ENCODE measurements at regions not wholly inside any gene's neighbourhood (a gene's known extent, or its start where the extent isn't known, plus 50 kb on each side); places are given as distances from the start of the nearest gene placed in this dataset.

DNA sequence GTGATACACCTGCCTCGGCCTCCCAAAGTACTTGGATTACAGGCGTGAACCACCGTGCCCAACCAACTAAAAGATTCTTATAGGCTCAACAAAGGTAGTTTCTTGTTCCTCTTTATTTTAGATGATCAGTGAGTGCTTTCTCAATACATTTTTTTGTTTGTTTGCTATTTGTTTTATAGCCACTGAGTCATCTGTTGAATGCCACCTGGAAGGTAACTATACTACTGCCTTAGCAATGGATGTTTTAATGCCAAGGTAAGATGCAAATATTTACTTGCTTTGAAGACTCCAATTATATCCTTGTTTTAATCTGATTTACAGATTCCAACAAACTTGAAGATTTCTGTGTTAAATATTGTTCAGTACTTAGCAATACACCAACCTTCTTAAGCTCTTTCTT lies 2807.4 kb upstream of the PCDH20 start:
- TF ChIP-seq, protein P1, sequence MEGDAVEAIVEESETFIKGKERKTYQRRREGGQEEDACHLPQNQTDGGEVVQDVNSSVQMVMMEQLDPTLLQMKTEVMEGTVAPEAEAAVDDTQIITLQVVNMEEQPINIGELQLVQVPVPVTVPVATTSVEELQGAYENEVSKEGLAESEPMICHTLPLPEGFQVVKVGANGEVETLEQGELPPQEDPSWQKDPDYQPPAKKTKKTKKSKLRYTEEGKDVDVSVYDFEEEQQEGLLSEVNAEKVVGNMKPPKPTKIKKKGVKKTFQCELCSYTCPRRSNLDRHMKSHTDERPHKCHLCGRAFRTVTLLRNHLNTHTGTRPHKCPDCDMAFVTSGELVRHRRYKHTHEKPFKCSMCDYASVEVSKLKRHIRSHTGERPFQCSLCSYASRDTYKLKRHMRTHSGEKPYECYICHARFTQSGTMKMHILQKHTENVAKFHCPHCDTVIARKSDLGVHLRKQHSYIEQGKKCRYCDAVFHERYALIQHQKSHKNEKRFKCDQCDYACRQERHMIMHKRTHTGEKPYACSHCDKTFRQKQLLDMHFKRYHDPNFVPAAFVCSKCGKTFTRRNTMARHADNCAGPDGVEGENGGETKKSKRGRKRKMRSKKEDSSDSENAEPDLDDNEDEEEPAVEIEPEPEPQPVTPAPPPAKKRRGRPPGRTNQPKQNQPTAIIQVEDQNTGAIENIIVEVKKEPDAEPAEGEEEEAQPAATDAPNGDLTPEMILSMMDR (IDR thresholded peaks at IDR 0.05; ENCODE audit: insufficient read depth, missing control alignments): no peak
- FAIRE-seq: no peak
- DNase-seq (ENCODE audit: insufficient read length, low spot score): no peak

DNA sequence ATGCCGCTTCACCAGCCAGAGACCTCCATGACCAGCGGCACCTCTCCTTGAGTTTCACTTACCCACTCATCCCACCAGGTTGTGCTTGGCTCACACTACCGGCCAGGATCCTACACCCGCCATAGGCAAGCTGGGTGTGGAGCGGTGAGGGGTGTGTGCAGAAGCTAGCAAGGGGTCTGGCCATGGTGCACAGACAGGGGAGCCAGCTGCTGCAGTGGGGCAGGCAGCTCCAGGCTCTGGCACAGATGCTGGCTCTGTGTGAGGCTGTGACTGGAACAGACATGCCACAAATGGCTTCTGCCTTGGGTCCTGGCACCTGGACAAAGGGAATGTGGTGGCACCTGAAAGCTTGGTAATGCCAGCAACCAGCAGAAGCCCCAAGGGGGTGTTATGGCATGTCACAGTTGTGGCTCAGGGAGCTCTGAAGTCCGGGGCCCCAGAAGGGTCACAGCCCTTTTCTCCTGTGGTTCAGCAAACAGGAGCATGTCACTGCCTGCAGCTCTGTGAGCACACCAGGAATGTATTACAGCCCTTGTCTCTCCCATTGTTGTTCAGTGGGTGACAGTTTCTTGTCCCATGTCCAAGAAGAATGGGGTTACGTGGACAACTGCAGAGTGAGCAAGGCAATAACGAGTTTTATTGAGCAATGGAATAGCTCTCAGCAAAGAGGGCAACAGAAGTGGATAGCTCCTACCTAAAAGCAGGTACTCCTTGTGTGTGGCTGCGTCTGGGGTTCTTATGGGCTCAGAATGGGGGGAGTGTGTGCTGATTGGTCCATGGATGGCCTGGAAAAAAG lies 2791.0 kb upstream of the PCDH20 start:
- TF ChIP-seq, protein P1 (IDR thresholded peaks at IDR 0.05; ENCODE audit: insufficient read depth, missing control alignments): no peak
- FAIRE-seq (no peak), DNase-seq (ENCODE audit: insufficient read length, low spot score) (no peak)

DNA sequence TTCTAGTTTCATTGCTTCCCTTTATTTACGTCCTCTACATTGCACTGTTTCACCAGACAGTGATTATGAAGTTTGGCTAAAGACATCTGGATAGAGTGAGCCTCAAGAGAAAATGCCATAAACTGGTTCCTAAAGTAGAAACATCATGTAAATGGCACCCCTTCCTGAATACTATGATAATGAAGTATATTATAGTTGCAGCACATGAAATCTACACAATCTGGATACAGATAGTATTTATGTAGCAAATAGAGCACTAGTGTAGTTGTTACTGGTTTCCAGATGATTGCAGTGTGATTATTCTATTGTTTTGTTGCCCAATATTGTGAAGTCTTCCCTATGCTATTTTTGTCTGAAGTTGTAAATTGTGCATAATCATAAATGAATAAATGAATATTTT lies 2786.9 kb upstream of the PCDH20 start:
- FAIRE-seq (no peak), DNase-seq (ENCODE audit: insufficient read length, low spot score) (no peak)
- TF ChIP-seq, protein P1 (IDR thresholded peaks at IDR 0.05; ENCODE audit: insufficient read depth, missing control alignments): no peak

DNA sequence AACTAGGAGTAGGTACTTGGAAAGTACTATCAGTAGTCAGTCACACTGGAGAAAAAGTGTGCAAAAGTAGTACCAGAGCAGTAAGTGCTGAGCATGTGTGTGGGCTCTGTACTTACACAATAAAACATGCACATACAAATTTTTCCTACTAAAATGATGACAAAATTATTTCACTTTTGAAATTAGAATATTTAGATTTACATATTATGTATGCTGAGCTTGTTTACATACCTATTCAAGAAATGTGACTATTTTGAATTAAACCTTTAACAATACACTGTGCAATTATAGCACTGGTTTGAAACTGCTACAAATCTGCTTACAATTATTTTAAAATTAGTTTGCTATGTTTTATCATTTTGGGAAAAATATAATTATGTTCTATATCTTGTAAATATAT lies 2781.6 kb upstream of the PCDH20 start:
- DNase-seq (ENCODE audit: insufficient read length, low spot score) (no peak), FAIRE-seq (no peak)
- TF ChIP-seq, protein P1 (IDR thresholded peaks at IDR 0.05; ENCODE audit: insufficient read depth, missing control alignments): no peak

GRCh38 chr13:64186503-64187250 lies 2771.0 kb upstream of the PCDH20 start:
- TF ChIP-seq, protein P1 (IDR thresholded peaks at IDR 0.05; ENCODE audit: insufficient read depth, missing control alignments): no peak
- DNase-seq (ENCODE audit: insufficient read length, low spot score) (no peak), FAIRE-seq (peak; percentile 6)

DNA sequence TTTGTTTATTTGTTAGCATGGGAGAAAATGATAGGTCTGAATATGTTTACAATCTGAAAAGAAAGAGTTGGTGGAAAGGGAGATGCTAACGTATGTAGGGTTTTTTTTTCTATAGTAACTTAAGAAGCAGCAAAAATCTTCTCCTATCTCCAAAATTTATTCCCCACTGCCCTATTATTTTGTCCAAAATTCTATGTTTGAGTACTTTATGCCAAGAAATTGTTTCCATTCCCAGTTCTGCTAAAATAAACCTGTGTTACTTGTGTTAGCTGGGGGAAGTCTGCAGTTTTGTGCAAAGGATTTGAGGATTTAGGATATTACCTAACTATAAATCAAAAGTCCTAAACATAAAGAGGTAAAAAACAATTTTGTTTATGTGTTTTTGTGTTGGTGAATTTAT lies 2770.4 kb upstream of the PCDH20 start:
- DNase-seq (ENCODE audit: insufficient read length, low spot score) (no peak), FAIRE-seq (no peak)
- TF ChIP-seq, protein P1 (IDR thresholded peaks at IDR 0.05; ENCODE audit: insufficient read depth, missing control alignments): no peak

DNA sequence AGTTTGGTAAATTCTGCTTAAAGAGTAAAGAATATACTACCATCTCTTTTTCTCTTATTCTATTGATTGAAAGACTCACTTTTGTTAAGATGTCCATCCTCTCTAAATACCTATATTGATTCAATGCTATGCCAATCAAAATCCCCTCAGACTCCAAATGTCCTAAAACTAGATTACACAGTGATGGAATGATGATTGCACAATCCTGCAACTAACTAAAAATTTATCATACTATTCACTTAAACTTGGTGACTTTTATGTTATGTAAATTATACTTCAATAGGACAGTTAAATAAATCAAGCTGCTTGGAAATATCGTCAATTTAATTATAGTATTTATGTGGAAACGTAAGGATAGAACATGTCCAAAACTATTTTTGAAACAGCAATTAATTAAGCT lies 2765.1 kb upstream of the PCDH20 start:
- FAIRE-seq (no peak), DNase-seq (ENCODE audit: insufficient read length, low spot score) (no peak)
- TF ChIP-seq, protein P1 (IDR thresholded peaks at IDR 0.05; ENCODE audit: insufficient read depth, missing control alignments): no peak
